NCI-H2029 treated with DMSO at 0.1 percent for 48 hours (cell line): ENCODE measurements at regions not wholly inside any gene's neighbourhood (a gene's known extent, or its start where the extent isn't known, plus 50 kb on each side); places are given as distances from the start of the nearest gene placed in this dataset.
"Not testable (repeated sequence)": the region's sequence is repeated elsewhere in the genome, so short reads cannot be mapped to it uniquely, and the experiment has no call there.

Experiments
- DNase-seq: peaks from one replicate; lab custom pipeline; 2025; lab: John Stamatoyannopoulos, UW

GRCh38 chr3:191148131-191148530 lies 50.9 kb upstream of the OSTN start:
- no peak for DNase-seq

DNA sequence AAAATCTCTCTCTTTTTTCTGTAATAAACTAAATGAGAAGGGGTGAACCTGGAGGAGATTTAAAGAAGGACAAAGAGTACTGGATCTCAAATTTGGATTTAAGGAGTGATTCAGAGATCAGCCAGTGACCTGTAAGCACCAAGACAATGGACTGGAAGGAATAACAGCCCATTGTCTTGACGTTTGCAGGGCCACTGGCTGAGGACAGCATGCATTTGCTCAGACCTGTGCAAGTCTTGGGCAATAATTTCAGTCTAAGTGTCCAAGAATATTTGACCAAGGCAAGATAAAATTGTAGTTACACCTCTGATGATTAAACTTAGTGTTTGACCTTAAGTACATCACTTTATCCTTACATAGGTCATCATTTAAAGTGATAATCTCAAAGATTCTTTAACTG lies 55.8 kb upstream of the OSTN start:
- no peak for DNase-seq

- no peak for DNase-seq
These were observed 57.3 kb upstream of the OSTN start for GRCh38 chr3:191141728-191142127.

GRCh38 chr3:191139736-191140135 lies 59.3 kb upstream of the OSTN start:
- no peak for DNase-seq

DNA sequence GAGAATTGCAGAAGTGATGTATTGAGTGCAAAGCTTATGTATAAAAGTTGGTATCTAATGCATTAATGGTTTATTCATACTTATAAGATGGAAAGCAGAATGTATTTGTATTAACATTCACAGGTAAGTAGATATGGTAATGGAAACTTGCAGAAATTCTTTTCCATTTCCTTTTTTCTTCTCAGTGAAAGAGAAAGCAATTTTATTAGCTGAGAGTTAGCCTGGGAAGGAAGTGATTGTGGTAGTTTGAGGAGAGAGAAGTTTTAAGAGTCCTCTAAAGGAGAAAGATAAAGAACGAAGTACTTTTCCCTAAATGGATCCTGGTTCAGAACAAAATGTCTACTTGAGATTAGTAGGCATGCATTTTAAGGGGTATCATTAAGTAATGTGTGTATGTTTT lies 60.1 kb upstream of the OSTN start:
- DNase-seq, result no peak

GRCh38 chr3:191137708-191138107 lies 61.3 kb upstream of the OSTN start:
- DNase-seq, result no peak

DNA sequence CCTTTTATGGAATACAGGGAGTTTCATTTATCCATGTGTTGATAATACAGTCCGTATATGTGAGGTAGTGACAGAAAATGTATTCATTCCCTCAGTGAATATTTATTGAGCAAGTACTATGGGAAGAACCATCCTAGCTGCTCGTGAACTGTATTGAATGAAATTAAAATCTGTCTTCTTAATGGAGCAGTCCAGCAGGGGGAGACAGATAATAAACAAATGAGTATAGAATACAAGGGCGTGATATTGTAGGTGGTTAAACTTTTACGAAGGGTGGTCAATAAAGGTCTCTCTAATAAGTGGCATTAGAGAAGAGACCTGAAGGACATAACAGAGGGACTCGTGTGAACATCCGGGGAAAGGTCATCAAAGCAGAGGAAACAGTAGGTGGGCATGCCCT lies 62.7 kb upstream of the OSTN start:
- no peak for DNase-seq

- no peak for DNase-seq
These were observed 63.9 kb upstream of the OSTN start for GRCh38 chr3:191135175-191135574.

DNA sequence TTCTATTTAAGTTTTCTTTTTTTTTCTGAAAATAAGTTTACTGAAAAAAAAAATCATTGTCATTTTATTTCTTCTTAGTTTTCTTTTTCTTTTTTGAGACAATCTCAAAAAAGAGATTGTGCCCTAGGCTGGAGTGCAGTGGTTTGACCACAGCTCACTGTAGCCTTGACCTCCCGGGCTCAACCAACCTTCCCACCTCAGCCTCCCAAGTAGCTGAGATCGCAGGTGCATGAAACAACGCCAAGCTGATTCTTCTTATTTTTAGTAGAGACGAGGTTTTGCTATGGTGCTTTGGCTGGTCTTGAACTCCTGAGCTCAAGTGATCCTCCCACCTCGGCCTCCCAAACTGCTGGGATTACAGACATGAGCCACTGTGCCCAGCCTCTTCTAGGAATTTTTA lies 65.7 kb upstream of the OSTN start:
- no peak for DNase-seq

DNA sequence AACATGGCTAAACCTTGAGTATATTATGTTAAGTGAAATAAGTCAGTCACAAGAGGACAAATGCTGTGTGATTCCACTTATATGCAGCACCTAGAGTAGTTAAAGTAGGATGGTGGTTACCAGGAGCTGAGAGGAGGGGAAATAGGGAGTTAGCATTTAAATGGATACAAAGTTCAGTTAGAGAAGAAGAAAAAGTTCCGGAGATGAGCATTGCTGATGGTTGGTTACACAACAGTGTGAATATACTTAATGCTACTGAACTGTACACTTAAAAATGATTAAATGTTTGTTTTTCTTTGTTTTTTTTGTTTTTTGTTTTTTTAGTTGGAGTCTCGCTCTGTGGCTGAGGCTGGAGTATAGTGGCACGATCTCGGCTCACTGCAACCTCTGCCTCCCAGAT lies 67.7 kb upstream of the OSTN start:
- no peak for DNase-seq

DNA sequence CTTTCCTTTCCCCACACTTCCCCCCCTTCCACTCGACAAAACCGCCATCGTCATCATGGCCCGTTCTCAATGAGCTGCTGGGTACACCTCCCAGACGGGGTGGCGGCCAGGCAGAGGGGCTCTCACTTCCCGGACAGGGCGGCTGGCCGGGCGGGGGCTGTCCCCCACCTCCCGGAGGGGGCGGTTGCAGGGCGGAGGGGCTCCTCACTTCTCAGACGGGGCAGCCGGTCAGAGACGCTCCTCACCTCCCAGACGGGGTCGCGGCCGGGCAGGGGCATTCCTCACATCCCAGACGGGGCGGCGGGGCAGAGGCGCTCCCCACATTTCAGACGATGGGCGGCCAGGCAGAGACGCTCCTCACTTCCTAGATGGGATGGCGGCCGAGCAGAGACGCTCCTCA lies 74.2 kb upstream of the OSTN start:
- not testable (repeated sequence) for DNase-seq

DNA sequence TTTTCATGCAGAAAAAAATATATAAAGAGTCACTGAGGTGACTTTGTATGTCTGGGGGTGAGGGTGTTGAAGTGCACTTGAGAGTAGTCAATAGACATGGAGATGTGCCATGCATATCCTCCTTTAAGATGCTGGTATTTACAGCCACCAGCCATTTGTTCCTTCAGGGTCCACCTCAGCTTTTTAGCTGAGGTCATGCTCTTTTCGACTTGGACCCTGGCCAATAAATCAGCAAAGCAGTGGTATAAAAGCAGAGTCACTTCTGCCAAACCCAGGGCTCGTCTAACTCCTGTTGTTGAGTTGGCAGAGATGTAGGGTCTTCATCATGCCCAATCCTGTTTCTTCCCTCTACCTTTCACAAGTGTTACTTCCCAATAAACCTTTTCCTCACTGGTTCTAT lies 75.1 kb upstream of the OSTN start:
- no peak for DNase-seq

DNA sequence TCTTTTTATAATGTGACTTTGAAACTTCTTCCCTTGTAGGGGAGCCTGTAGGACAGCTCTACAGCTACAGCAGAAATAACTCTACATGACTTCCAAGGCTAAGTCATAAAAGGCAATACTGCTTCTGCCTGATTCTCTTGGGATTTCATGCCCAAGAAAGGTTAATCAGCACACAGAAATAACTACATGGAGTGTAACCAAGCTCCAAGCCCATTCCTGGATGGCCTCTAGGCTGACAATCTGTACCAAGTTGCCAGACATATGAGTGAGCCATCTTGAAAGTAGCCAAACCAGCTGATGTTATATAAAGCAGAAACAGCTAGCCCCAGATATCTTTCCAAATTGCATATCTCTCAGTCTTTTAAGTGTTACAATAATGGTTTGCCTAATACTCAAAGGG lies 75.8 kb upstream of the OSTN start:
- no peak for DNase-seq

GRCh38 chr3:191120447-191121298 lies 78.4 kb upstream of the OSTN start:
- no peak for DNase-seq

- no peak for DNase-seq
These were observed 79.4 kb upstream of the OSTN start for GRCh38 chr3:191119415-191120295.

- DNase-seq, result no peak
These were observed 87.3 kb upstream of the OSTN start for GRCh38 chr3:191111722-191112121.

- no peak for DNase-seq
These were observed 93.6 kb upstream of the OSTN start for GRCh38 chr3:191105418-191105817.

DNA sequence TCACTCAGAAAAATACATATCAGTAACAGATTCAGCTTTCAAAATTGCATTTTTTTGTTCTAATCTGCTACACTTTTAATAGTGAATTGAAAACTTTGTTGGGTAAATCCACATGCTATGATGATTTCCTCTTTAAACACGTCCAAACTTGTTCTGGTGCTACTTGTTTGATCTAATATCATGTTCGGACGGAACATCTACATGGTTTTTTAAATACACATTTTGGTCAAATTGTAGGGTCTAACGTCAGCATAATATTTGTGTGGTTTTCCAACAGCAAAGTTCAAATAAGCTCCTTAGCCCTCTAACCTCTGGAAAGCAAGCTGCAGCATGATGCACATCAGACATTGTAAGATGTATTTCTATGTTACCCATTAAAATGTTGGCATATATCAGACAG lies 98.5 kb upstream of the OSTN start:
- DNase-seq, result no peak

GRCh38 chr3:191094057-191094845 lies 104.8 kb upstream of the OSTN start:
- no peak for DNase-seq

GRCh38 chr3:191087391-191087790 lies 111.7 kb upstream of the OSTN start:
- no peak for DNase-seq

DNA sequence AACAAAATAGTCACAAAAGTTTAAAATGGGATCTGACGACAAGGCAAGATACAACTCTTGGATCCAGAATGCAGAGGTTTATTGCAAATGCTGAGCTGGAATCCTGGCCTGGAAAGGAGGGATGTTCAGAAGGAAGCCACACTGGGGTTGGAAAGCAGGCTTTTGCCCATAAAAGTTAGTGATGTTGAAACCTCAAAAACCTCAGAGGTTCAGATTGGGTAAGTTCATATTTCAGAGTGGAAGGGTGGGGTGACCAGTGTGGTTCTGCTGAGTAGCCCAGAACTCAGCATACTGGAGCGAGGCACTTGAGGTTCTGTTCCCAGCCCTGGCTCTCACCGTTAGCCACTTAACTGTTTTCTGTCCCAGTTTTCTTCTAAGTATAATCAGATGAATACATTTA lies 114.0 kb upstream of the OSTN start:
- DNase-seq, result no peak

DNA sequence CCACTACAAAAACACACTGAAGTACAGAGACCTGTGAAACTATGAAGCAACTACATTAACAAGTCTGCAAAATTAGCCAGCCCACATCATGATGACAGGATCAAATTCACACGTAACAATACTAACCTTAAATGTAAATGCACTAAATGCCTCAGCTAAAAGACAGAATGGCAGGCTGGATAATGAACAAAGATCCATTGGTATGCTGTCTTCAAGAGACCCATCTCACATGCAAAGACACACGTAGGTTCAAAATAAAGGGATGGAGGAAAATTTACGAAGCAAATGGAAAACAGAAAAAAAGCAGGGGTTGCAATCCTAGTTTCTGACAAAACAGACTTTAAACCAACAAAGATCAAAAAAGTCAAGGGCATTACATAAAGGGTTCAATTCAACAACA lies 120.1 kb upstream of the OSTN start:
- not testable (repeated sequence) for DNase-seq
